Stimulated activated CD4-positive, alpha-beta T cell treated with anti-CD3 and anti-CD28 coated beads, Interleukin-15, amount 100 ng/mL, for 1 hour (primary cell): ENCODE measurements at regions not wholly inside any gene's neighbourhood (a gene's known extent, or its start where the extent isn't known, plus 50 kb on each side); places are given as distances from the start of the nearest gene placed in this dataset.
"Not testable (repeated sequence)": the region's sequence is repeated elsewhere in the genome, so short reads cannot be mapped to it uniquely, and the experiment has no call there.

Experiments used
- DNase-seq, 2 donors: peaks; one replicate each; pipeline ENCODE4 v3.0.0-alpha.2; 2020; ENCODE audit warnings: low read depth in 1 of 2, low spot score in 1 of 2

- no peak for DNase-seq
These were observed 1272.2 kb upstream of the ACVR2A start for GRCh38 chr2:146572598-146572997.

- DNase-seq: no peak
These were observed 1282.8 kb upstream of the ACVR2A start for GRCh38 chr2:146561996-146562395.

GRCh38 chr2:146547236-146547635, 1297.6 kb upstream of the ACVR2A start:
- no peak for DNase-seq

- DNase-seq: no peak
These were observed 1300.1 kb upstream of the ACVR2A start for GRCh38 chr2:146544701-146545100.

GRCh38 chr2:146541896-146542295, 1302.9 kb upstream of the ACVR2A start:
- DNase-seq: no peak

GRCh38 chr2:146540271-146540932, 1304.4 kb upstream of the ACVR2A start:
- no peak for DNase-seq

- not testable (repeated sequence) for DNase-seq
These were observed 1305.1 kb upstream of the ACVR2A start for GRCh38 chr2:146539739-146540138.

- DNase-seq: no peak
These were observed 1307.4 kb upstream of the ACVR2A start for GRCh38 chr2:146537477-146537876.

GRCh38 chr2:146532509-146533147, 1312.2 kb upstream of the ACVR2A start:
- no peak for DNase-seq

- DNase-seq: no peak
These were observed 1312.8 kb upstream of the ACVR2A start for GRCh38 chr2:146532009-146532408.

GRCh38 chr2:146530886-146531285, 1313.9 kb upstream of the ACVR2A start:
- DNase-seq: no peak

GRCh38 chr2:146527166-146527565, 1317.7 kb upstream of the ACVR2A start:
- DNase-seq: no peak

- DNase-seq: no peak
These were observed 1321.6 kb upstream of the ACVR2A start for GRCh38 chr2:146523196-146523595.

GRCh38 chr2:146506851-146507250, 1338.0 kb upstream of the ACVR2A start:
- DNase-seq: no peak

GRCh38 chr2:146503366-146503765, 1341.5 kb upstream of the ACVR2A start:
- DNase-seq: no peak

- DNase-seq: no peak
These were observed 1348.6 kb upstream of the ACVR2A start for GRCh38 chr2:146496248-146496647.

GRCh38 chr2:146489386-146489785, 1355.4 kb upstream of the ACVR2A start:
- DNase-seq: no peak

GRCh38 chr2:146481629-146482028, 1363.2 kb upstream of the ACVR2A start:
- no peak for DNase-seq

- no peak for DNase-seq
These were observed 1367.4 kb upstream of the ACVR2A start for GRCh38 chr2:146477383-146477782.

- DNase-seq: no peak
These were observed 1376.3 kb upstream of the ACVR2A start for GRCh38 chr2:146468578-146468977.

GRCh38 chr2:146467425-146467824, 1377.4 kb upstream of the ACVR2A start:
- DNase-seq: no peak

GRCh38 chr2:146465460-146465859, 1379.4 kb upstream of the ACVR2A start:
- no peak for DNase-seq

GRCh38 chr2:146461068-146461467, 1383.8 kb upstream of the ACVR2A start:
- DNase-seq: no peak
